ENCODE measurements at regions not wholly inside any gene's neighbourhood (a gene's known extent, or its start where the extent isn't known, plus 50 kb on each side); places are given as distances from the start of the nearest gene placed in this dataset.
A peak's percentile ranks its signal among the peaks of the same experiment; 100 is the strongest.
"Not testable (repeated sequence)": the region's sequence is repeated elsewhere in the genome, so short reads cannot be mapped to it uniquely, and the experiment has no call there.

DNA sequence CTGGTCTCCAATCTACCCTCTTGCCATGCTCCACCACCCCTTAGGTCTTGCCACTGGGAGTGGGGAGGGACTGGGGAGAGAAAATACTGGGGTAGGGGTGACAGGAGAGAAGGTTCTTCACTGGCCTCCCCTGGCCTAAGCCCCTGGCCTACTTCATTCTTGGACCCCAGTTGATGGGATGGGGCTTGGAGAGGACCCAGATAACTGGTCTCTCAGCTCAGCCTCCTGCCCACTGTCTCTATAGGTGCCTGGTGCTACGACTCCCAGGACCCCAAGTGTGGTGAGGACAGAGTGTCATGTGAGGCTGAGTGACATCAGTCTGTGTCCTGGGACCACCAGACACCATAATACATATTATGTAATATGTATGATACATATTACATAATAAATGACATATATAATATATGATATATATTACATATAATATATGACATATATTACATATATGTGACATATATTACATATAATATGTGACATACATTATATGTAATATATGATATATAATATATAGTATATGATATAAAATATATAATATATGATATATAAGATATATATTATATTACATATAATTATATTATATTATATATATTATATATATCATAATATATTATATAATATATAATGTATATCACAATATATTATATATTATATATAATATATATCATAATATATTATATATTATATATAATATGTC is 85.1 kb downstream of the USP18 start:
- not testable (repeated sequence) for H3K9me3 Mint-ChIP-seq, H3K27me3 Mint-ChIP-seq, H3K4me3 Mint-ChIP-seq, H3K27ac Mint-ChIP-seq, H3K4me1 Mint-ChIP-seq, ATAC-seq
- DNase-seq, result peak in 1 of 2 donors; percentile 34

GRCh38 chr22:18237402-18237801 is 87.4 kb downstream of the USP18 start:
- ATAC-seq, result not testable (repeated sequence)

More at GRCh38 chr22:18237402-18237801, 87.4 kb downstream of the USP18 start:
- H3K9me3 Mint-ChIP-seq, H3K27me3 Mint-ChIP-seq, H3K27ac Mint-ChIP-seq, H3K4me1 Mint-ChIP-seq, DNase-seq, H3K4me3 Mint-ChIP-seq: not testable (repeated sequence)

Data from stimulated activated naive CD8-positive, alpha-beta T cell treated with anti-CD3 and anti-CD28 coated beads, Interleukin-15, amount 100 ng/mL, for 72 hours (primary cell).